RWPE2 (cell line): ENCODE measurements at regions not wholly inside any gene's neighbourhood (a gene's known extent, or its start where the extent isn't known, plus 50 kb on each side); places are given as distances from the start of the nearest gene placed in this dataset.

Experiments used
- ATAC-seq: fragments of 200-7000 bp; cut with Tn5 transposase; 3 replicates; pipeline ENCODE4 v1.9.1; 2021; ENCODE audit warnings: low read depth
- DNase-seq: peaks from one replicate; pipeline ENCODE4 v3.0.0-alpha.2; 2020; ENCODE audit warnings: low spot score
- H3K27ac ChIP-seq: fragments of 450-650 bp; 2 replicates; pipeline ENCODE4 v1.5.1; 2017; ENCODE audit warnings: mild to moderate bottlenecking; ENCODE audit not compliant: poor library complexity, severe bottlenecking
- H3K27me3 ChIP-seq: fragments of 250-450 bp; sonication (Bioruptor Pico); 2 replicates; pipeline ENCODE4 v1.5.1; 2021; ENCODE audit warnings: mild to moderate bottlenecking, moderate library complexity; ENCODE audit not compliant: insufficient read depth, poor library complexity, severe bottlenecking
- H3K36me3 ChIP-seq: fragments of 250-450 bp; sonication (Bioruptor Pico); 2 replicates; pipeline ENCODE4 v1.5.1; 2020; ENCODE audit warnings: low read depth, mild to moderate bottlenecking, moderate library complexity
- H3K4me1 ChIP-seq: fragments of 250-450 bp; sonication (Bioruptor Pico); 2 replicates; pipeline ENCODE4 v1.5.1; 2021; ENCODE audit warnings: mild to moderate bottlenecking, moderate library complexity; ENCODE audit not compliant: insufficient read depth, poor library complexity, severe bottlenecking
- H3K4me3 ChIP-seq: fragments of 250-450 bp; sonication (Bioruptor Pico); 2 replicates; pipeline ENCODE4 v1.5.1; 2021; ENCODE audit warnings: mild to moderate bottlenecking, moderate library complexity; ENCODE audit not compliant: severe bottlenecking
- H3K9me3 ChIP-seq: fragments of 250-450 bp; sonication (Bioruptor Pico); 2 replicates; pipeline ENCODE4 v1.5.1; 2021; ENCODE audit warnings: mild to moderate bottlenecking, moderate library complexity; ENCODE audit not compliant: severe bottlenecking
- TF ChIP-seq, protein P1 (sequence below): fragments of 450-650 bp; IDR thresholded peaks from one replicate; pipeline ENCODE4 v1.5.1; 2017; ENCODE audit warnings: mild to moderate bottlenecking, moderate library complexity; ENCODE audit not compliant: poor library complexity, severe bottlenecking

- ATAC-seq (no peak), DNase-seq (no peak)
- Histone ChIP-seq H3K4me3 (no peak overlapping the region), H3K9me3 (no peaks in the 10 kb centered on the region), H3K27ac (no peak overlapping the region), H3K36me3 (no peaks in the 10 kb centered on the region), H3K4me1 (no peaks in the 10 kb centered on the region), H3K27me3 (no peaks in the 10 kb centered on the region)
- TF ChIP-seq, protein P1, sequence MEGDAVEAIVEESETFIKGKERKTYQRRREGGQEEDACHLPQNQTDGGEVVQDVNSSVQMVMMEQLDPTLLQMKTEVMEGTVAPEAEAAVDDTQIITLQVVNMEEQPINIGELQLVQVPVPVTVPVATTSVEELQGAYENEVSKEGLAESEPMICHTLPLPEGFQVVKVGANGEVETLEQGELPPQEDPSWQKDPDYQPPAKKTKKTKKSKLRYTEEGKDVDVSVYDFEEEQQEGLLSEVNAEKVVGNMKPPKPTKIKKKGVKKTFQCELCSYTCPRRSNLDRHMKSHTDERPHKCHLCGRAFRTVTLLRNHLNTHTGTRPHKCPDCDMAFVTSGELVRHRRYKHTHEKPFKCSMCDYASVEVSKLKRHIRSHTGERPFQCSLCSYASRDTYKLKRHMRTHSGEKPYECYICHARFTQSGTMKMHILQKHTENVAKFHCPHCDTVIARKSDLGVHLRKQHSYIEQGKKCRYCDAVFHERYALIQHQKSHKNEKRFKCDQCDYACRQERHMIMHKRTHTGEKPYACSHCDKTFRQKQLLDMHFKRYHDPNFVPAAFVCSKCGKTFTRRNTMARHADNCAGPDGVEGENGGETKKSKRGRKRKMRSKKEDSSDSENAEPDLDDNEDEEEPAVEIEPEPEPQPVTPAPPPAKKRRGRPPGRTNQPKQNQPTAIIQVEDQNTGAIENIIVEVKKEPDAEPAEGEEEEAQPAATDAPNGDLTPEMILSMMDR, result no peak
Observed at GRCh38 chr12:58241099-58241498, 299.7 kb downstream of the ATP23 start.

DNA sequence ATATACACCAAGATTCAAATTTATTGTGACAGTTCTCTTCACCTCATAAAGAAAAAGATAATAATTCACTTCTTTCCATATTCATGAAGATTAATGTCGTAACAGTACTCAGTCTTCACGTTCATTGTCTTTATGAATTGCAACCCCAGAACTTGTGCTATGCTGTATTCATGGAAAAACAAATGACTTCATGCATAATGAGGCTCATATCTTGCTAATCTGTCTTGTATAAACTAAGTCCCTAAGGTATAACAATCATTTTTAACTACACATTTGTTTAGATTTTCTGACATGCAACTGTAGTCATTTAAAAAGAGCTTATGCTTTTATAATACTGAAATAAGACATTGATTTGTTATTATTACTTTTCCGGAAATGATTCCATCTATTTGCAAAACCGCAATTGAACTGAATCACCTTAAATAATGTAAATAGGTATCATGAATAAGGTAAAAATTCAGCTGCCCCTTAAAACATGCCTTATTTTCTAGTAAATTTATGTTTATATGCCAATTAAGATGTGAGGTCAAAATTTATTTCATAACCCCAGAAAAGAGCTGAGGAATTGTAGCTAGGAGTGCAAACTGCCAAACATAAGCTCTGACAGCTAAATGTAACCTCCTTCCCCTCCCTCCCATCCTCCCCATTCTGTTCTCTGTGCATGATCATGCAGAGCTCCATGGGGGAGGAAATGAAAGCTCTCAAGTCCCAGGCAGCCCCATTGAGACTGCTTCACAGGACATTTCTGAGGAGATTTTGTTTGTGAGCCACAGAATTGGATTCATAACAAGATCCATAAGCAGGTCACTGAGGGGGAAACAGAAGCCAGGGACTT lies 301.6 kb downstream of the ATP23 start:
- Histone ChIP-seq H3K4me1 (no peaks in the 10 kb centered on the region), H3K27ac (no peak overlapping the region), H3K4me3 (no peak overlapping the region), H3K9me3 (no peaks in the 10 kb centered on the region), H3K36me3 (no peaks in the 10 kb centered on the region), H3K27me3 (no peaks in the 10 kb centered on the region)
- TF ChIP-seq, protein P1, result no peak
- ATAC-seq (no peak), DNase-seq (no peak)

GRCh38 chr12:58247633-58248032 lies 306.3 kb downstream of the ATP23 start:
- Histone ChIP-seq H3K27ac (no peak overlapping the region), H3K4me3 (no peak overlapping the region), H3K9me3 (no peaks in the 10 kb centered on the region), H3K27me3 (no peaks in the 10 kb centered on the region), H3K4me1 (no peaks in the 10 kb centered on the region), H3K36me3 (no peaks in the 10 kb centered on the region)
- DNase-seq (no peak), ATAC-seq (no peak)
- TF ChIP-seq, protein P1, result peak; percentile 31

DNA sequence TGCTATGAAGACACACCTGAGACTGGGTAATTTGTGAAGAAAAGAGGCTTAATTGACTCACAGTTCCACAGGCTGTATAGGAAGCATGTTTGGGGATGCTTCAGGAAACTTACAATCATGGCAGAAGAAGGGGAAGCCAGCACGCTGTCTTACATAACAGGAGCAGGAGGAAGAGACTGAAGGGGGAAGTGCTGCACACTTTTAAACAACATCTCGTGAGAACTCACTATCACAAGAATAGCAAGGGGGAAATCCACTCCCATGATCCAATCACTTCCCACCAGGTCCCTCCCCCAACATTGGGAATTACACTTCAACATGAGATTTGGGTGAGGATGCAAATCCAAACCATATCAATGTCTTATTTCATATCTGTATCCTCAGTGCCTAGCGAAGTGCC lies 307.2 kb downstream of the ATP23 start:
- TF ChIP-seq, protein P1, result no peak
- Histone ChIP-seq H3K27ac (no peak overlapping the region), H3K4me3 (no peak overlapping the region), H3K27me3 (no peaks in the 10 kb centered on the region), H3K9me3 (no peaks in the 10 kb centered on the region), H3K36me3 (no peaks in the 10 kb centered on the region), H3K4me1 (peaks cover 5% of the 10 kb centered on the region)
- no peak for ATAC-seq
- DNase-seq, result no peak

DNA sequence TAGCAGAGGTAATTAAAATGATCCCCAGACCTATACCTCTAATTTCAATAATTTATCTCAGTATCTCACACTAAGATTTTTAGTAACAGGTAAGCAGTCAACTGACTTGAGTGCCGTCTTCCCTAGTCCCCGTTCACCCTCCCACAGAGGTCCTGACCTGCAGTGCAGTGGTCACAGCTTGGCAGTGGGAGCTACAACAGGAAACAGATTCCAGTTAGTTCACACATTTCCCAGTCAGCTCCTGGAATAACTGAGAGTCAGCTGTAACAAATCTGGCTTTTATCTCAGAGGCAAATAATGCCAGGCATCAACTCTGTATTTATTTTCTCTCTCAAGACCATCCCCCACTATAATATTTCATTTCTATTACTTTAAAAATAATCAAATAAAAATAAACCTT lies 308.2 kb downstream of the ATP23 start:
- no peaks in the 10 kb centered on the region for H3K9me3 ChIP-seq
- DNase-seq, result no peak
- H3K4me1 ChIP-seq, result peaks cover 10% of the 10 kb centered on the region
- TF ChIP-seq, protein P1, result no peak
- H3K4me3 ChIP-seq, result no peak overlapping the region
- no peaks in the 10 kb centered on the region for H3K36me3 ChIP-seq
- no peak for ATAC-seq
- no peaks in the 10 kb centered on the region for H3K27me3 ChIP-seq
- no peak overlapping the region for H3K27ac ChIP-seq
